ENCODE measurements at regions not wholly inside any gene's neighbourhood (a gene's known extent, or its start where the extent isn't known, plus 50 kb on each side); places are given as distances from the start of the nearest gene placed in this dataset.

DNA sequence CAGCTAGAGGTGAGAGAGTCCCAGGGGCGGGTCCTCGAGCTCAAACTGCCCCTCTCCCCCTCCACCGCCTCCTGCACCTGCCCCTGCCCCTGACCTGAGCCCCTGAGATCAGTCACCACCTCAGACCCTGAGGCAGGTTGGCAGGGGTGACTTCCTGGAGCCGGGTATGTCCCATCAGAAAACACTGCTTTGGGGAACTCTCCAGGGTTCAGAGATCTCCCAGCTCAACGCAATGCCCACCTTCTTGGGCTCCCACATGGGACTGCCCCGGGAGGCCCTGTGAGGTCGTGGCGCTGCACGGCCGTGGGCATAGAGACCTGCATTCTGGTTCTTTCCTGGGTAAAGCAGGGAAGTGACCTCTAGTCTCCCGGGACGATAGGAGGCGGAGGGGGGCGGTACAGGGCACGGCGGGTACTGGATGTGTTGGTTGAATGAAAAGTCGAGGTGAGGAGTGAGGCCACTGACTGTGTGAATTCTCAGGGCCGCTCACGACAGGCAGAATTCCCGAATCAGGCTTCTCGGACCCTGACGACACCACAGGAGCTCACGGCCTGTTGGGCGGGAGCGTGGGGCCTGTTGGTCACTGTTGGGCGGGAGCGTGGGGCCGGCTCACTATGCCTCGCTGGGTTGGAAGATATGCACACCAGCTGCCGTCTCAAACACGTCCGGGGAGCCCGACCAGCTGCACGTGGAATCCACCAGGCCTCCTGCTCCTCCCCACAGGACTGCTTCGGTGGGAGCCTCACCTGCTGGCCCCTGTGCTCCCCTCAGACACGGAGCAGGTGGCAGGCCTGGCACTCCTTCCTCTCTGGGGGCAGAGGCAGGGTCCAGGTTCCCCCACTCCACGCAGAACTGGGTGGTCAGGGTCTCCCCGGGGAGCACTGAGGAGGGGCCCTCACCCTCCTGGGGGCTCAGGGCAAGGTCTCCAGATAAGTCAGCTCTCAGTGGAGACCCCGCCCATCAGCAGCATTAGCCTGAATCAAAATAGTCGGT lies 178.0 kb upstream of the PPP1R26 start:
- Histone ChIP-seq H4K20me1 (ENCODE audit: insufficient read depth, low read length) (no peaks in the 10 kb centered on the region), H3K36me3 (ENCODE audit: insufficient read depth, low read length) (no peaks in the 10 kb centered on the region), H3K79me2 (ENCODE audit: insufficient read depth, low read length) (no peaks in the 10 kb centered on the region), H3K9me3 (ENCODE audit: low read depth, low read length) (no peaks in the 10 kb centered on the region), H2AFZ (ENCODE audit: low read length) (no peak overlapping the region), H3K4me2 (ENCODE audit: insufficient read depth, low read length) (no peak overlapping the region), H3K4me1 (ENCODE audit: insufficient read depth, low read length) (no peaks in the 10 kb centered on the region), H3K4me3 (ENCODE audit: insufficient read depth, low read length) (no peak overlapping the region), H3K27ac (ENCODE audit: low read depth, low read length) (no peak overlapping the region), H3K27me3 (ENCODE audit: insufficient read depth, low read length) (no peaks in the 10 kb centered on the region)
- DNase-seq (ENCODE audit: insufficient read length, low spot score, missing footprints) = peak; percentile 51
- TF ChIP-seq, protein P1, sequence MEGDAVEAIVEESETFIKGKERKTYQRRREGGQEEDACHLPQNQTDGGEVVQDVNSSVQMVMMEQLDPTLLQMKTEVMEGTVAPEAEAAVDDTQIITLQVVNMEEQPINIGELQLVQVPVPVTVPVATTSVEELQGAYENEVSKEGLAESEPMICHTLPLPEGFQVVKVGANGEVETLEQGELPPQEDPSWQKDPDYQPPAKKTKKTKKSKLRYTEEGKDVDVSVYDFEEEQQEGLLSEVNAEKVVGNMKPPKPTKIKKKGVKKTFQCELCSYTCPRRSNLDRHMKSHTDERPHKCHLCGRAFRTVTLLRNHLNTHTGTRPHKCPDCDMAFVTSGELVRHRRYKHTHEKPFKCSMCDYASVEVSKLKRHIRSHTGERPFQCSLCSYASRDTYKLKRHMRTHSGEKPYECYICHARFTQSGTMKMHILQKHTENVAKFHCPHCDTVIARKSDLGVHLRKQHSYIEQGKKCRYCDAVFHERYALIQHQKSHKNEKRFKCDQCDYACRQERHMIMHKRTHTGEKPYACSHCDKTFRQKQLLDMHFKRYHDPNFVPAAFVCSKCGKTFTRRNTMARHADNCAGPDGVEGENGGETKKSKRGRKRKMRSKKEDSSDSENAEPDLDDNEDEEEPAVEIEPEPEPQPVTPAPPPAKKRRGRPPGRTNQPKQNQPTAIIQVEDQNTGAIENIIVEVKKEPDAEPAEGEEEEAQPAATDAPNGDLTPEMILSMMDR (IDR thresholded peaks at IDR 0.05; ENCODE audit: extremely low read depth, low read depth, low read length) = no peak

DNA sequence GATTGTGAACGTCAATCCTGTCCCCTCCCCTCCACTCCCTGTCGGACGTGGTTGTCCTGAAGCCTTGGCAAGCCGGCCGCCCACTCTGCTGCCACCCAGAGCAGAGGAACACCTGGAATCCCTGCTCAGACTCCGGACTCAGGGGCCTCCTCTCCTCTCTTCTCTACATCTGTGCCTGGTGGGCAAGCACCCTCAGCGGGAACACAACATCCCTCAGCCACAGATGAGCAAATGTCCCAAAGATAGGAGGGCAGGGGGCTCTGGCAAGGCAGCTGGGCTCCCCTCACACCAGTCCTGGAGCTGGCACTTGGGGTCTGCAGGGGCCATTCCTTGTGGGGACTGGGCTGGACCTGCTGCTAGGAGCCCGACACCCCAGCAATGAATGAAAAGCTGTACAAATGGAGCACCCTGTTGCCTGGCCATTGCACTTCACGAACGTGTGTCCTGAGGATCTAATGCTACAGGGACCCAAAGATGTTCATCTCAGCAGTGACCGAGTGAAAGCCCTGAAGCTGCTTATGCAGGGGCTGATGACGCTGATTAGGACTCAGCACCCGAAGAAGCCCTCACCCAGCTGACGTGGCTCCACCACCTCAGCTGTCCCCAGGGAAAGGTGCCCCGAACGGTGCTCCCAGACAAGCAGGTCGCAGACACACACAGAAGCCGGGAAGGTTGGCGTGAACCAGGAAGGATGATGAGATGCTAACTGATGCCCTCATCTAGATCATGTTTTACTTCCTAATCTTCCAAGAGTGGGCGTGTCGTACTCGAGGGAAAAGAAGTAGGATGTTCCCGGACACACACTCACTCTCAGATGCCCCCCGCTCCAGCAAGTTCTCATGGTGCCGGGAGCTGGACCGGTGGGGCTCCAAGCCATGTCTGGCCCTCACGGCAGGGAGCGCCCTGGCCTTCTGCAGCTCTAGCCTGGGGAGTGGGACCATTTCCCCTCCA lies 177.0 kb upstream of the PPP1R26 start:
- Histone ChIP-seq H3K27ac (ENCODE audit: low read depth, low read length) (no peak overlapping the region), H3K9me3 (ENCODE audit: low read depth, low read length) (no peaks in the 10 kb centered on the region), H3K27me3 (ENCODE audit: insufficient read depth, low read length) (no peaks in the 10 kb centered on the region), H3K36me3 (ENCODE audit: insufficient read depth, low read length) (no peaks in the 10 kb centered on the region), H3K79me2 (ENCODE audit: insufficient read depth, low read length) (no peaks in the 10 kb centered on the region), H4K20me1 (ENCODE audit: insufficient read depth, low read length) (no peaks in the 10 kb centered on the region), H3K4me2 (ENCODE audit: insufficient read depth, low read length) (no peak overlapping the region), H2AFZ (ENCODE audit: low read length) (no peak overlapping the region), H3K4me3 (ENCODE audit: insufficient read depth, low read length) (no peak overlapping the region), H3K4me1 (ENCODE audit: insufficient read depth, low read length) (no peaks in the 10 kb centered on the region)
- peak; percentile 70 for DNase-seq (ENCODE audit: insufficient read length, low spot score, missing footprints)
- TF ChIP-seq, protein P1 (IDR thresholded peaks at IDR 0.05; ENCODE audit: extremely low read depth, low read depth, low read length) = no peak

DNA sequence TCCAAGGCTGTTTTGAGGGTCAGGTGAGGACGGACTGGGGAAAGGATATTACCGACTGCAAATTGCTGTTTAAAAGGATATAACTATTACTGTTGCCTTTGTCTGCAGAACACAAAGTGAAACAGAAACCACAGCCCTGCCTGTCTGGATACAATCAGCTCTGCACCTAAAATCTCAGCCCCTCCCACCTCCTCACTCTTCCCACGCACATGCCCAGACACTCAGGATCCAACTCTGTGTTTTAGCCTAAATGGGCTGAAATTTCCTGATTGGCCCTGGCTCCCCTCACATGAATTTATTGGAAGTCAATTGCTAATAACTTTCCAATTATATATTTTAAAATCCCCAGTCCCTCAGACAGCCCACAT lies 176.3 kb upstream of the PPP1R26 start:
- TF ChIP-seq, protein P1 (IDR thresholded peaks at IDR 0.05; ENCODE audit: extremely low read depth, low read depth, low read length) = no peak
- H3K4me3 ChIP-seq (ENCODE audit: insufficient read depth, low read length) = no peak overlapping the region
- H3K79me2 ChIP-seq (ENCODE audit: insufficient read depth, low read length) = no peaks in the 10 kb centered on the region
- no peak overlapping the region for H3K4me2 ChIP-seq (ENCODE audit: insufficient read depth, low read length)
- peak; percentile 15 for DNase-seq (ENCODE audit: insufficient read length, low spot score, missing footprints)
- H3K36me3 ChIP-seq (ENCODE audit: insufficient read depth, low read length) = no peaks in the 10 kb centered on the region
- no peaks in the 10 kb centered on the region for H3K9me3 ChIP-seq (ENCODE audit: low read depth, low read length)
- no peaks in the 10 kb centered on the region for H4K20me1 ChIP-seq (ENCODE audit: insufficient read depth, low read length)
- H3K27ac ChIP-seq (ENCODE audit: low read depth, low read length) = no peak overlapping the region
- no peak overlapping the region for H2AFZ ChIP-seq (ENCODE audit: low read length)
- H3K27me3 ChIP-seq (ENCODE audit: insufficient read depth, low read length) = no peaks in the 10 kb centered on the region
- no peaks in the 10 kb centered on the region for H3K4me1 ChIP-seq (ENCODE audit: insufficient read depth, low read length)
